DMS153 treated with DMSO at 0.1 percent for 48 hours (cell line): ENCODE measurements at regions not wholly inside any gene's neighbourhood (a gene's known extent, or its start where the extent isn't known, plus 50 kb on each side); places are given as distances from the start of the nearest gene placed in this dataset.

ENCODE experiments used
- DNase-seq: peaks from one replicate; lab custom pipeline; 2025; ENCODE audit not compliant: unreplicated experiment; lab: John Stamatoyannopoulos, UW

DNA sequence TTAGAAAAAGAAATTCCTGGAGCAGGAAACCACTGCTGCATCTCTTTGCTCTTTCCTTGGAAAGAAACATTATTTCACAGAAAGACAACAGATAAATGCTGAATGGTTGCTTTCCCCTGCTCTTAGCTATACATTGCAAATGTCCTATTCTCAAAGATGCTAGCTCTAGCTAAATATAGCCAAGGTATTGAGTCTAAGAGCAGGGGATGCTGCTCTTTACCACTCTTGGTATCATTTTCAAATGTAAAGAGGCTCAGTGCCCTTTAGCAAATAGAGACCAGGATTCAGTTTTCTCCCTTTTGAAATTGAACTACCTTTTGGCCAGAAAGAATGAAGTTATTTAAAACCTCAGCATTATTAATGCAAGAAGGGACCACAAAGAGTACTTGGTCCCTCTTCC lies 104.0 kb upstream of the FUT8 start:
- no peak for DNase-seq

GRCh38 chr14:65310568-65310967 lies 102.0 kb upstream of the FUT8 start:
- no peak for DNase-seq

DNA sequence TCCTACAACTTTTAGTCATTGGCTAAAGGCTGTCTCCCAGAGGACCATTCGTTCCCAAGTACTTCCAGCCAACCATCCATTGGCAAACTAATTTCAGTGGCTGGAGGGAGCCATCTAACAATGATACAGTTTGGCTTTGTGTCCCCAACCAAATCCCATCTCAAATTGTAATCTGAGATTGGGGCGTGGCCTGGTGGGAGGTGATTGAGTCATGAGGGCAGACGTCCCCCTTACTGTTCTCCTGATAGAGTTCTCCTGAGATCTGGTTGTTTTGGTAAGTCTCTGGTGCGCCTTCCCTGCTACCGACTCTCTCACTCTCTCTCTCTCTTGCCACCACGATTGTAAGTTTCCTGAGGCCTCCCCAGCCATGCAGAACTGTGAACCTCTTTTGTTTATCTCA lies 99.7 kb upstream of the FUT8 start:
- no peak for DNase-seq

GRCh38 chr14:65318636-65319506 lies 93.7 kb upstream of the FUT8 start:
- DNase-seq: no peak

DNA sequence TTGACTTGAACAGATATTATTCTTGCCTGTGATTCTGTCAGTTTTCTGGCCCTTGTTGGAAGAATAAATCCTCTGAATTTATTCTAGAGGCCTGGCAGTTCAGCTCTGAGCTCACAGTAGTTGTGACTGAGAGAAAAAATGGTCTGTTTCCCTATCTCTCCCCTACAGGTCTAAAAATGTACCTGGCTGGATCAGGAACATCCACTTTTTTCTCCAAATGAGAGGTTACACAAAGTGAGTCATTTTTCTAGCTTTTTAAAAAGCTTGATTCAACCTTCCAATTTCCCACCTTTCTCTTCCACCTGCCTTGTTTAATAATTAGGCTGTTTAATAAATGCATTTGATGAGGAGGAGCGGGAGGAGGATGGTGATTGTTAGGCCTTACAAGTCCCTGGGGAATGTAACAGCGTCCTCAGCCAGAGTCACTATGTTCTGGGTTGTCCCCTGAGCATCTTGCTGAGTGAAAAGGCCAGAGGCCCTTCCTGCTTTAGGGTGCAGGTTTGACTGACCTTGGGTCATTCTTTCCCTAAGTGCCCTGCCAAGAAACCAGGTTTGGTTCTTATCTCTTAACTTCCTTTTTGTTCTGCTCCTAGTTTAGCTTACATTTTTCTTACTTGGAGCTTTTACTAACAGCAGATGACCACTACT lies 91.7 kb upstream of the FUT8 start:
- peak; percentile 17 for DNase-seq

DNA sequence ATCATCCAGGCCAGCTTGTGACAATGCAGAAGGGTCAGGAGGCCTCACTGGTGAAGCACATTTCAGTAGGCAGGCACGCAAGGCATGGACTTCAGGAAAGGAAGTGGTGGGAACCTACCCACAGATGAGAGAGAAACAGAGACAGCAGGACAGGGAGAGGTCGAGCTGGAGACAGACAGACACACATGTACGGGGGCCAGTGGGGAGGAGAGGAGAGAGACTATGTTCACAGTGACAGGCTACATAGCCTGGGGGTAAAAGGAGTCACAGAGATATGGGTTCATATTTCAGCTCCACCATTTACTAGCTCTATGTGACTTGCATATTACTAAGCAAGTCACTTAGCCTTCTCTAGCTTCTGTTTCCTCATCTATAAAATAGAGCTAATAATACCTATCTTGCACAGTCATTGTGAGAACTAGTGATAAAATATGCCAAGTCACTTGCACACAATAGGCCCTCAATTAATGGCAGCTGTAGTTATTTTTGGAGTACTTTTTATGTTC lies 91.1 kb upstream of the FUT8 start:
- DNase-seq: no peak

- DNase-seq: no peak
Measured at GRCh38 chr14:65329481-65329880, 83.0 kb upstream of the FUT8 start.

DNA sequence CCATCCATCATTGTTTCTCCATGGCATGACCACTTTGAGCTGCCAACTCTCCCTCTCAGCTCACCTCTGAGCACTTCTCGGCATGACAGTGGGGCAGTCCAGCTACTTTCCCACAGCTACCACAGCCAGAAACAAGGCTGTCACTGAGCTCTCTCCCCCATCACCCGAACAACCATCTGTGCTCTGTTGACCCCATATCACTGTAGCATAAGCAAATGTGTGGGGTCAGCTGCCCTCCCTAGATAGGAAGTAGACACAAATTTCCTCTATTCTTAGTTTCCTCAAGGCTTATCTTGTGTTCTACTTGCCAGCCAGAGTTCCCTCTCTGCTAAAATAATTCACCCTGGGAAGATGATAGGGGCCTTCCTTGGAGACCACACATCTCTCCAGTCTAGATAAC lies 82.6 kb upstream of the FUT8 start:
- DNase-seq: no peak

DNA sequence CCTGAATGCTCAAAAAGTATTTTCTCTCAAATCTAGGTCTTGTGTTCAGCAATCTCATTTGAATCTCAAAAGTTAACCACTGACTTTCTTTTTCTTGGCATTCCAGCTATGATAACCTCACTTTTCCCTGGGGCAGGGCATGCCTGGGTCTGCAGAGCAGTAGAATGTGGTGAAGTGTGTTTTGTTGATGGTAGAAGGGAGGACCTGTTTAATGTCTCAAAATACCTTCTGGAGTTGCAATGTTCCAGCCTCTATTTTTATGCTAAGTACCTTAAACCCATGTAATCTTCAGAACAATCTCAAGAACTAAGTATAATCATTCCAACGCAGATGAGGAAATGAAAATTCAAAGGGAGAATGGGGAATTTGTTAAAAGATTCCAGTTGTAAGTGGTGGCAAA lies 82.1 kb upstream of the FUT8 start:
- no peak for DNase-seq

DNA sequence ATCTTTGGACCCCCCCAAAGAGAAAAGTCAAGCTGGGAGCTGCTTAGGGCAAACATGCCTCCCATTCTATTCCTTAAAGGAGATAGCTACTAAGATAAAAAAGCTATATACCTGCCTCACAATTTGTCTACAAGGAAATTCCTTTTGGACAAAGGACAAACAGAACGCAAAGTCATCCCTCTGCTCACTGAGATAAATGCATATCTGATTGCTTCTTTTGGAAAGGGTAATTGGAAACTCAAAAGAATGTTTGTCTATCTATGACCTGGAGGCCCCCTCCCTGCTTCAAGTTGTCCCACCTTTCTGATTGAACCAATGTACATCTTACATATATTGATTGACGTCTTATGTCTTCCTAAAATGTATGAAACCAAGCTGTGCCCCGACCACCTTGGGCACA lies 80.9 kb upstream of the FUT8 start:
- no peak for DNase-seq

DNA sequence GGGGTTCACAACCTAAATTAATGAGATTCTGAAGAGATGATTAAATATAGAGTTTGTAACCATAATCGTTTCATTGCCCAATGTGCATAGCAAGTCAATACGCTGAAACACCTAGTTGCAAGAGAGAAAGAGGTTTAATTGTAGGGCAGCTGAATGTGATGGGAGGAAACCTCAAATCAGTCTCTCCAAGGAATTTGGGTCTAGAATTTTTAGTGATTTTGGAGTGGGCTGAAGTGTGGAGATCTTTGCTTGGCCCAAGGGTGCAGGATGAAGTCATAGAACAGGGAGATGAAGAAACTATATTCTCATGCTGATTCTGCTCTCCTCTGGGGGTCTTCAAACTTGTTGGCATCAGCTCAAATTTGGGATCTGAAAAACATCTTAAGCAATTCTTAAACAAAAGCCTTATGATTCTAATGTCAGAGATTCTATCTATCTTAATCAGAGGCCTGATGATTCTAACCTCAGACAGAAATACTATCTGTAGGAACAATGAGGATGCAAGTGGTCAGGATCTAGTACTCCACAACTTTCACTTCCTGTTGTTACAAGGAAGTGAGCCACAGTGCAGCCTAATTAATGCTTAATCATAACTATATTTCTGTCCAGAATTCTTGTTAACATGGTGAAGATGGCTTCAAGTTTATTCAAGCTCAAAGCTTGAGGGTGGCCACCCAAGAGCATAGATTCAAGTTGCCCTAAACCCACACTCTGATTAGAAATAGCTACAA lies 80.2 kb upstream of the FUT8 start:
- DNase-seq: no peak

DNA sequence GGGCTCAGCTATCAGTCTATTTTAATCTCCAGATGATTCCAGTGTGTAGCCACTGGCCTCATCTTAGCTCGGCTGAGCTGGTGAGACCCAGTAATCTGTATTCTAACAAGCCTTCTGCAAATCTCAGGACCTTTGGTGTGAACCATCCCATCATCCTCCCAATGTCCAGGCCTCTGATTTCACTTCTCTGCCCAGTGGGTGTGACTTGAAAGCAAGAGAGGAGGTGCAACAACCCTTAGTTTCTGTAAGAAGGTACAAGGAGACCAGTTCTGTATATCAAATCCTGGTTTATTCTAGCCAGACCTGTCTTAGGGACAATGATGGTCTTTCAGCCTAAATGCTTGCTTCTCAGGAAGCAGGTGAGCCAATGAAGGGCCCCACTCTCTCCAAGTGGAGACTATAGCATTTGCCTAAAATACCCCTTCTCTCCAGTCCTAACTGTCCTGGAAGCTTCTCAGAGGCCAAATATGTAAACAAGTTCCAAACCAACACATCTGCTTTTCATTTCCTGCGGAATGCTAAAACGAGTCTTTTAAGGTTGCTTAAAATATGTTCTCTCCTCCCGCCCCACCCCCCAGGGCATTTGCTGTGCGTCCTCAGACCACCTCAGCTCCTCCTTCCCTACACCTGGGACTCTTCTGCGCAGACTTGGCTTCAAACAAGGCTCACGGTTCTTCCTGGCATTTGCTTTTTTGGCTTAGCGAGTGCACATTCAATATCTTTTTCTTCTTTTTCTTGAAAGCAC lies 78.4 kb upstream of the FUT8 start:
- DNase-seq: no peak

- DNase-seq: peak; percentile 40
Measured at GRCh38 chr14:65334765-65335410, 77.6 kb upstream of the FUT8 start.

- DNase-seq: no peak
Measured at GRCh38 chr14:65335411-65335947, 77.1 kb upstream of the FUT8 start.

DNA sequence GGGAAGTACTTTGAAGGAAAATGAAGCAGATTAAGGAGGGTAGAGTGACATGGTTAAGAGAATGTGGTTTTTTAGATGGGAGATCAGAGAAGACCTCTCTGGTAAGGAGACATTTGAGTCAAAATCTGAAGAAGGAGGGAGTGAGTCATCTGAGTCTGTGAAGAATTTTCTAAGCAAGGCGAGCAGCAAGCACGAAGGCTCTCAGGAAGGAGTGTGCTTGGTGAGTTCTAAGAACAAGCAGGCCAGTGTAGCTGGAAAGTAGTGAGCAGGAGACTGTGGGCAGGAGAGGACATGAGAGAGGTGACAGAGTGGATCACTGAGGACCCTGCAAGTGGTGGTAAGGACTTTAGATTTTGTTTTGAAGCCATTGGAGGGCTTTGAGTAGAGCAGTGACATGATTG lies 76.3 kb upstream of the FUT8 start:
- no peak for DNase-seq

DNA sequence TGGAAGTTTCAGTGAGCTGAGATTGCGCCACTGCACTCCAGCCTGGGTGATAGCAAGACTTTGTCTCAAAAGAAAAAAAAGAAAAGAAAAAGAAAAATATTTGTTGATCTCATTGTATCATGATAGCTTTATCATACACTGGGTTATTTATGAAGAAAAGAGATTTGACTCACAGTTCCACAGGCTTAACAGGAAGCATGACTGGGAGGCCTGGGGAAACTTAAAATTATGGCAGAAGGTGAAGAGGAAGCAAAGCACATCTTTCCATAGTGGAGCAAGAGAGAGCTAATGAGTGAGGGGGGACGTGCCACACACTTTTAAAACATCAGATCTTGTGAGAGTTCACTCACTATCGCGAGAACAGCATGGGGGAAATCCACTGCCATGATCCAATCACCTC lies 72.7 kb upstream of the FUT8 start:
- DNase-seq: no peak

DNA sequence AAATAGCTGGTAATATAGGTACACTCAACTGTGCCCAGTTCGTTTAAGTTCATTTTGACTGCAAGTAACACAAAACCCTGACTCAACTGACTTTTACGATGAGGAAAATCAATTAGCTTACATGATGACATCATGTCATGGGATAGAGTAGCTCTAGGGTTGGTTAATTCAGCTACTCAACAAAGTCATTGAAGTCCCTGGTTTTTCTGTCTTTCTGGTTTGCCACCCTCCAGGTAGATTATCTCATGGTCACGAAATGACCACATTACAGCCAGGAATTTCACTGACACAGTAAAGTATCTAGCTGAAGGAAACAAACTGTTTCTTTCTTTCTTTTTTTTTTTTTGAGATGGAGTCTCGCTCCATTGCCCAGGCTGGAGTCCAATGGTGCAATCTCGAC lies 68.5 kb upstream of the FUT8 start:
- DNase-seq: no peak

DNA sequence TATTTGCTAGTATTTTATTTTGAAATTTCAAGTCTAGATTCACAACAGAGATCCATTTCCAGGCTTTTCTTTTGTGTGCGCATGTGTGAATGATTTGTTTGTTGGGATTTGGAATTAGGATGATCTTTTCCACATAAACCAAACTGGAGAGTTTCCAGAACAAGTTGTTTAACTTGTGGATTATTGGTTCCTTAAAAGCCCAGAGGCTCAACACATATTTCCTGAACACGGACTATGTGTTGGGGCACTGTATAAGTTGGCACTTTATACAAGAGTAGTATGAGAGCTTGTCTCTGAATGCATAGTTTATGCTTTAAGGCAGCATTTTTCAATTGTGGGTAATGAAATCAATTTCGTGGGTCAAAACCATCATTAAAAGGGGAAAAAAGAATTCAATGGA lies 67.3 kb upstream of the FUT8 start:
- DNase-seq: no peak

- no peak for DNase-seq
Measured at GRCh38 chr14:65346474-65346873, 66.1 kb upstream of the FUT8 start.

DNA sequence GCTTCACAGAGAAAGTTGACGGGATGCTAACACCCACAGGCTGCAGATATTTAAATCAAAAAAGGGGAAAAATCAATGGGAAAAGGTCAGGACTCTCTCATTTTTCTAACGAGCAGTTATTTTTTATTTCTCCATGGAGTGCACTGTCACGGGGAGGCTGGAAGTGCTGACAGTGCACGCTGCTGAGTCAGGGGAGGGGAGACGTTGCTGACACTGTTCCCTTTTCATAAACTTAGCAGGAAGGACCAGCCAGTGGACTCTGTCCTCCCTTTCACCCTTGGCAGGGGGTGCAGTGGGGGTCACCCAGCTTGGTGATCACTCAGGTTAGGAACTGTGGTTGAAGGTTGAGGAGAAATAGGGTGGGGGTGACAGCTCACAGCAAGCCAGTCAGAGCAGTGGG lies 65.6 kb upstream of the FUT8 start:
- DNase-seq: no peak
